Nephron progenitor cell (in vitro differentiated cells): ENCODE measurements at regions not wholly inside any gene's neighbourhood (a gene's known extent, or its start where the extent isn't known, plus 50 kb on each side); places are given as distances from the start of the nearest gene placed in this dataset.

Source experiments
- DNase-seq: peaks from one replicate; pipeline ENCODE4 v3.0.0; 2021
- H3K27ac Mint-ChIP-seq: 2 replicates; pipeline ENCODE4 v1.8.0; 2021; ENCODE audit warnings: mild to moderate bottlenecking, moderate library complexity, mixed read lengths
- H3K27me3 Mint-ChIP-seq: 2 replicates; pipeline ENCODE4 v1.8.0; 2021; ENCODE audit warnings: mild to moderate bottlenecking, low read depth, mixed read lengths; ENCODE audit not compliant: poor library complexity
- H3K36me3 Mint-ChIP-seq: 2 replicates; pipeline ENCODE4 v1.8.0; 2021; ENCODE audit warnings: low read depth, mixed read lengths
- H3K4me1 Mint-ChIP-seq: 2 replicates; pipeline ENCODE4 v1.8.0; 2021; ENCODE audit warnings: mixed read lengths
- H3K4me3 Mint-ChIP-seq: 2 replicates; pipeline ENCODE4 v1.8.0; 2021; ENCODE audit warnings: mild to moderate bottlenecking, moderate library complexity, mixed read lengths
- H3K9me3 Mint-ChIP-seq: 2 replicates; pipeline ENCODE4 v1.8.0; 2021; ENCODE audit warnings: mild to moderate bottlenecking, moderate library complexity, mixed read lengths
- TF ChIP-seq, protein P1 (sequence below): fragments of 200-600 bp; sonication (generic); IDR thresholded peaks from 2 replicates; pipeline ENCODE4 v1.5.0; 2021; ENCODE audit warnings: antibody characterized with exemption

DNA sequence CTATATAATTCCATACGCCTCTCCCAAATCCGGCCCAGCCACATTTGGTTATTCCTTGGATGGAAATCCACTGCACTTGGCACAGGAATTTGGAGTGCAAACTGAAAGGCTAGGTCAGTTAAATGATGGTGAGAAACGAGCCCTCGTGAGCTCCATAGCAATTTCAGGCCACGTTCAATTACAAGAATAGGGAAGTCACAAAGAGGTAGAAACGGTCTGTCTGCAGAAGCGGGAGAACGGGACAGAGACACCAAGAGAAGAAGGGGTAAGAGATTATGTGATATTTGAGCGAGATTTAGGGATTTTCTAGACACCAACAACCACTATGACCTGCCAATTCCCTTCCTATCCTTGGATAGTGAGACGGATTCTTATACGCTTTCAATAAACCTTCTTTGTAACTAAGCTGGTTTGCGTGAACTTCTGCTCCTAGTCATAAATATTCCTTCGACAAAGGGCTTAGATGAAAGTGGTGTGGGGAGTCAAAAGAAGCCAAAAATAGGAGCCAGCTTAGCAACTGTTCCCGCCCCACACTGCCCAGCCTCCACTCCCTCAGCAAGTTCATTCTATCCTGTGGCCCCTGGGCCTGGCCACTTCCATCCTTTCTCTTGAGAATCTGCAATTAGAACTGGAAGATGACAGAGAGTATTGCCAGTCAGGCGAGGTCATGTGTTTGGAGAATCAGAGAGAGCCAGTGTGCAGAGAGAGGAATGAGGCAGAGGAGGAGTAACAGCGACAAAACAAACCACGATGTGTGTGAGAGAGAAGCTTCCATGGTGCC lies 118.4 kb downstream of the ZNF608 start:
- Mint-ChIP-seq H3K27ac (peak overlapping the region; percentile 96), H3K36me3 (peaks cover 38% of the 10 kb centered on the region), H3K9me3 (peaks cover 5% of the 10 kb centered on the region), H3K4me3 (no peak overlapping the region), H3K27me3 (no peaks in the 10 kb centered on the region), H3K4me1 (peaks cover 66% of the 10 kb centered on the region)
- no peak for DNase-seq
- TF ChIP-seq, protein P1, sequence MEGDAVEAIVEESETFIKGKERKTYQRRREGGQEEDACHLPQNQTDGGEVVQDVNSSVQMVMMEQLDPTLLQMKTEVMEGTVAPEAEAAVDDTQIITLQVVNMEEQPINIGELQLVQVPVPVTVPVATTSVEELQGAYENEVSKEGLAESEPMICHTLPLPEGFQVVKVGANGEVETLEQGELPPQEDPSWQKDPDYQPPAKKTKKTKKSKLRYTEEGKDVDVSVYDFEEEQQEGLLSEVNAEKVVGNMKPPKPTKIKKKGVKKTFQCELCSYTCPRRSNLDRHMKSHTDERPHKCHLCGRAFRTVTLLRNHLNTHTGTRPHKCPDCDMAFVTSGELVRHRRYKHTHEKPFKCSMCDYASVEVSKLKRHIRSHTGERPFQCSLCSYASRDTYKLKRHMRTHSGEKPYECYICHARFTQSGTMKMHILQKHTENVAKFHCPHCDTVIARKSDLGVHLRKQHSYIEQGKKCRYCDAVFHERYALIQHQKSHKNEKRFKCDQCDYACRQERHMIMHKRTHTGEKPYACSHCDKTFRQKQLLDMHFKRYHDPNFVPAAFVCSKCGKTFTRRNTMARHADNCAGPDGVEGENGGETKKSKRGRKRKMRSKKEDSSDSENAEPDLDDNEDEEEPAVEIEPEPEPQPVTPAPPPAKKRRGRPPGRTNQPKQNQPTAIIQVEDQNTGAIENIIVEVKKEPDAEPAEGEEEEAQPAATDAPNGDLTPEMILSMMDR: no peak

DNA sequence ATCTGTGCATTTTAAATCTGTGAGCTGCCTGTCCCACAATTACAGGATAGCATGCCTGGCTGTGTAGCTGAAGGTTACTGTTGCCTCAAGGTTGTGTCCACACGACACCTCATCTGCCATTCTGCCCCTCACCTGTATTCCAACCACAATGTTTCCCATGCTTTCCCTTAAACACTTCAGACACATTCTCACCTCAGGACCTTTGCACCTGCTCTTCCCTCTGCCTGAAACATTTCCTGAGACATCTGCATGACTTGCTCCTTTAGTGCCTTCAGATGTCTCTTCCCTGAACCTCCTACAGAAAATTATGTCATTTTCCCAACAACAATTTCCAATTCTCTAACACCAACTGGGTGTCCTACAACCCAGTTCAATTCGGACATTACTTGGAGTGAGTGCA lies 120.4 kb downstream of the ZNF608 start:
- Mint-ChIP-seq H3K9me3 (peaks cover 5% of the 10 kb centered on the region), H3K36me3 (peaks cover 22% of the 10 kb centered on the region), H3K27me3 (no peaks in the 10 kb centered on the region), H3K27ac (no peak overlapping the region), H3K4me3 (no peak overlapping the region), H3K4me1 (peaks cover 54% of the 10 kb centered on the region)
- TF ChIP-seq, protein P1: no peak
- no peak for DNase-seq

- H3K4me3 Mint-ChIP-seq: no peak overlapping the region
- peaks cover 5% of the 10 kb centered on the region for H3K9me3 Mint-ChIP-seq
- peaks cover 32% of the 10 kb centered on the region for H3K4me1 Mint-ChIP-seq
- DNase-seq: no peak
- H3K27ac Mint-ChIP-seq: no peak overlapping the region
- H3K36me3 Mint-ChIP-seq: peaks cover 13% of the 10 kb centered on the region
- H3K27me3 Mint-ChIP-seq: no peaks in the 10 kb centered on the region
- TF ChIP-seq, protein P1: no peak
Observed at GRCh38 chr5:124623265-124623664, 123.2 kb downstream of the ZNF608 start.

DNA sequence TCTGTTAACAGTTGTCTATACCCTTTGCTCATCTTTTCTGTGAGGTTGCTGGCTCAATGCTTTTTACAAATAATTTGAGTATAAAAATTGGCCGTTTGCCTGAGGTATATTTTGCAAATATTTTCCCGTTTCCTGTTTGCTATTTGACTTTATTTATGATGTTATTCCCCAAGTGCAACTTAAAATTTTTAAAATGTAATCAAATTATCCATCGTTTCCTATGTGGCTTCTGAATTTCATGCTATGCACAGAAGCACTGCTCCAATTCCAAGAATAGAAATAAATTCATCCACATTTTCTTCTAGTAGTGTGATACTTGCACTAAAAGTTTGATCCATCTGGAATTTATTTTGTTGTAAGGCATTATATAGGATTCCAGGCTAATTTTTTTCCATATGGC lies 123.6 kb downstream of the ZNF608 start:
- no peaks in the 10 kb centered on the region for H3K27me3 Mint-ChIP-seq
- H3K9me3 Mint-ChIP-seq: peaks cover 5% of the 10 kb centered on the region
- H3K4me3 Mint-ChIP-seq: no peak overlapping the region
- DNase-seq: no peak
- H3K4me1 Mint-ChIP-seq: peaks cover 28% of the 10 kb centered on the region
- H3K27ac Mint-ChIP-seq: no peak overlapping the region
- TF ChIP-seq, protein P1: no peak
- H3K36me3 Mint-ChIP-seq: peaks cover 13% of the 10 kb centered on the region

DNA sequence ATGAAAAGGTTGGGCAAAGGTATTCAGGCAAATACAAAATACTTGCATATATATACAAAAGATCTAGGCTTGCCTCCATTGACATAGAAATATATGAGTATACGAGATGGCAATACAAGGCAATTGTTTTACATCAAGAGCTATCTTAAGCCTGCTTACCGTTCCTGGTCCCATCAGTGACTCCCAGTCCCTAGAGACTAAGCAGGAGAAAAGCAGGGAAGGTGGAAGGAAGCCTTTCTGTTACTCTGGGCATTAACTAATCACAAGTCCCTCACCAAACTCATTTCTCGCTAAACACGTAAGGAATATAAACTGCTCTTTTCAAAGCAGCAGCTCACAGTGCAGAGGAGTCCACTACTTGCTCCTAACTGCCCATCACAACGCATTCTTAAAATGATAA lies 125.2 kb downstream of the ZNF608 start:
- H3K9me3 Mint-ChIP-seq: peaks cover 4% of the 10 kb centered on the region
- no peaks in the 10 kb centered on the region for H3K27me3 Mint-ChIP-seq
- H3K4me3 Mint-ChIP-seq: no peak overlapping the region
- TF ChIP-seq, protein P1: no peak
- H3K27ac Mint-ChIP-seq: no peak overlapping the region
- no peak for DNase-seq
- peaks cover 30% of the 10 kb centered on the region for H3K4me1 Mint-ChIP-seq
- H3K36me3 Mint-ChIP-seq: peaks cover 10% of the 10 kb centered on the region

DNA sequence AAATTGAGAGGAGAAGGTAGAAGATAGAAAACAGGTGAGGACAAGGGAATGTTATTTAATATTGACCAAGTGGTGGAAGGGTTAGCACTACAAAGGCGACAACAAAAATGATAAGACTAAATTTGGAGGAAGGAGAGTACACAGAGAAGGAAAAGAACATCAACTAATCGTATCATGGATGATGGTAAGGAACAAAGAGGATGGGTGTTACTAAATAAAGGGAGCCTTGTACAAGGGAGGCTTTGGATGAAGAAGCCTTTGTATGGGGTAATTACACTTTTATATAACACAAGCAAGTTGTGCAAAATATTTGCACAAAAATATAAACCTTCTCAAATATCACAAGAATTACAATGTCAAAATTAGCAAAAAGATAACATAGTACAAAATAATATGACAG lies 125.7 kb downstream of the ZNF608 start:
- Mint-ChIP-seq H3K36me3 (peaks cover 7% of the 10 kb centered on the region), H3K4me1 (peaks cover 30% of the 10 kb centered on the region), H3K9me3 (no peaks in the 10 kb centered on the region), H3K27me3 (no peaks in the 10 kb centered on the region), H3K4me3 (no peak overlapping the region), H3K27ac (no peak overlapping the region)
- TF ChIP-seq, protein P1: no peak
- DNase-seq: no peak
